IMR-90 (cell line): ENCODE measurements at regions not wholly inside any gene's neighbourhood (a gene's known extent, or its start where the extent isn't known, plus 50 kb on each side); places are given as distances from the start of the nearest gene placed in this dataset.

ENCODE experiments used
- ATAC-seq: fragments of 200-7000 bp; cut with Tn5 transposase; 2 replicates; pipeline ENCODE4 v1.9.1; 2020; ENCODE audit warnings: low read depth, mild to moderate bottlenecking, moderate library complexity
- BruUV-seq: library from RNA; stranded (reverse); fragments of 400-500 nt; replicated peaks from 2 replicates; lab custom pipeline; 2021; lab: Mats Ljungman, UMichigan
- CTCF ChIA-PET: fragments of 300-600 bp; formaldehyde crosslinking; extraction: SDS; loops from one replicate; lab custom pipeline; 2021; ENCODE audit warnings: antibody characterized with exemption; lab: Yijun Ruan, JAX
- POLR2A ChIA-PET: fragments of 300-600 bp; sonication (Branson Sonifier 250); formaldehyde crosslinking; loops from one replicate; lab custom pipeline; 2022; ENCODE audit warnings: antibody characterized with exemption; ENCODE audit not compliant: unreplicated experiment; lab: Charles Lee
- DNase-seq: peaks from one replicate; pipeline ENCODE4 v3.0.0; 2013
- H2AFZ ChIP-seq: replicated peaks from 2 replicates; pipeline ENCODE3; 2013; ENCODE audit warnings: low read length, mild to moderate bottlenecking; ENCODE audit not compliant: poor library complexity
- H2AK5ac ChIP-seq: 2 replicates; pipeline ENCODE4 v1.6.1; 2013; ENCODE audit warnings: low read depth, low read length, inconsistent platforms
- H2AK9ac ChIP-seq: replicated peaks from 2 replicates; pipeline ENCODE3; 2013; ENCODE audit warnings: mild to moderate bottlenecking, low read depth, low read length, moderate library complexity; ENCODE audit not compliant: poor library complexity
- H2BK120ac ChIP-seq: 2 replicates; pipeline ENCODE4 v1.6.1; 2013; ENCODE audit warnings: low read depth, low read length, inconsistent platforms
- H2BK15ac ChIP-seq: 3 replicates; pipeline ENCODE4 v1.6.1; 2013; ENCODE audit warnings: low read depth, low read length, inconsistent platforms
- H2BK20ac ChIP-seq: 2 replicates; pipeline ENCODE4 v1.6.1; 2013; ENCODE audit warnings: low read depth, mild to moderate bottlenecking, inconsistent platforms, low read length, moderate library complexity
- H2BK5ac ChIP-seq: 2 replicates; pipeline ENCODE4 v1.6.1; 2013; ENCODE audit warnings: mild to moderate bottlenecking, low read depth, low read length, inconsistent platforms; ENCODE audit not compliant: poor library complexity, severe bottlenecking
- H3K14ac ChIP-seq: replicated peaks from 2 replicates; pipeline ENCODE4 v1.6.1; 2013; ENCODE audit warnings: low read depth, low read length, inconsistent platforms
- H3K18ac ChIP-seq: 2 replicates; pipeline ENCODE4 v1.6.1; 2013; ENCODE audit warnings: low read depth, low read length, control low read depth
- H3K23ac ChIP-seq: 2 replicates; pipeline ENCODE4 v1.6.1; 2013; ENCODE audit warnings: low read depth, low read length, inconsistent platforms
- H3K27ac ChIP-seq: 2 replicates; pipeline ENCODE4 v1.5.1; 2013; ENCODE audit warnings: mild to moderate bottlenecking, control low read depth, low read length; ENCODE audit not compliant: insufficient read depth
- H3K27me3 ChIP-seq: 2 replicates; pipeline ENCODE4 v1.6.1; 2013; ENCODE audit warnings: low read length; ENCODE audit not compliant: control insufficient read depth, insufficient read depth
- H3K36me3 ChIP-seq: 2 replicates; pipeline ENCODE4 v1.6.1; 2013; ENCODE audit warnings: low read length, mixed read lengths; ENCODE audit not compliant: control insufficient read depth, insufficient read depth
- H3K4ac ChIP-seq: 2 replicates; pipeline ENCODE4 v1.6.1; 2013; ENCODE audit warnings: low read depth, low read length, inconsistent platforms
- H3K4me1 ChIP-seq: 2 replicates; pipeline ENCODE4 v1.6.1; 2013; ENCODE audit warnings: low read length, mixed read lengths; ENCODE audit not compliant: control insufficient read depth, insufficient read depth
- H3K4me2 ChIP-seq: 2 replicates; pipeline ENCODE4 v1.6.1; 2013; ENCODE audit warnings: low read depth, mild to moderate bottlenecking, control low read depth, low read length, moderate library complexity
- H3K4me3 ChIP-seq: 2 replicates; pipeline ENCODE4 v1.5.1; 2013; ENCODE audit warnings: low read depth, mild to moderate bottlenecking, control low read depth, low read length, moderate library complexity; ENCODE audit not compliant: insufficient read depth
- H3K56ac ChIP-seq: 2 replicates; pipeline ENCODE4 v1.6.1; 2013; ENCODE audit warnings: low read length, inconsistent platforms; ENCODE audit not compliant: insufficient read depth; ENCODE audit errors: extremely low read depth
- H3K79me1 ChIP-seq, 2 experiments: 2 replicates each; pipeline ENCODE4 v1.6.1; 2013; ENCODE audit warnings: low read length in 2 of 2, inconsistent platforms in 1 of 2, low read depth in 1 of 2
- H3K9ac ChIP-seq: 2 replicates; pipeline ENCODE4 v1.6.1; 2013; ENCODE audit warnings: low read depth, low read length, control low read depth
- H3K9me1 ChIP-seq: 2 replicates; pipeline ENCODE4 v1.6.1; 2013; ENCODE audit warnings: low read length, inconsistent platforms; ENCODE audit not compliant: insufficient read depth
- H3K9me3 ChIP-seq: 2 replicates; pipeline ENCODE4 v1.6.1; 2013; ENCODE audit warnings: low read length; ENCODE audit not compliant: control insufficient read depth, insufficient read depth
- H4K20me1 ChIP-seq: 2 replicates; pipeline ENCODE4 v1.6.1; 2013; ENCODE audit warnings: low read length, inconsistent platforms; ENCODE audit not compliant: insufficient read depth
- H4K5ac ChIP-seq: 2 replicates; pipeline ENCODE4 v1.6.1; 2013; ENCODE audit warnings: mild to moderate bottlenecking, low read depth, low read length, control low read depth
- H4K8ac ChIP-seq, 2 experiments: 2 replicates each; pipeline ENCODE4 v1.6.1; 2013; ENCODE audit warnings: low read depth in 2 of 2, low read length in 2 of 2, control low read depth in 1 of 2, inconsistent platforms in 1 of 2
- H4K91ac ChIP-seq: 2 replicates; pipeline ENCODE4 v1.6.1; 2013; ENCODE audit warnings: low read depth, low read length, inconsistent platforms; ENCODE audit not compliant: insufficient read depth
- CHD1 ChIP-seq: IDR thresholded peaks from 2 replicates; pipeline ENCODE4 v1.6.1; 2012; ENCODE audit warnings: low read depth, low read length, improper control_type of control experiment
- FOS ChIP-seq: fragments of 150-350 bp; IDR thresholded peaks from 2 replicates; pipeline ENCODE4 v1.6.1; 2016; ENCODE audit warnings: low read depth, low read length
- NFE2L2 ChIP-seq: fragments of 150-350 bp; IDR thresholded peaks from 2 replicates; pipeline ENCODE4 v1.6.1; 2016; ENCODE audit warnings: low read depth, mild to moderate bottlenecking, low read length
- RAD21 ChIP-seq: IDR thresholded peaks from 2 replicates; pipeline ENCODE4 v1.6.1; 2012; ENCODE audit warnings: low read length, improper control_type of control experiment
- SMC3 ChIP-seq: fragments of 150-350 bp; IDR thresholded peaks from 2 replicates; pipeline ENCODE4 v1.6.1; 2016; ENCODE audit warnings: low read depth, mild to moderate bottlenecking, antibody characterized with exemption, low read length, moderate library complexity
- WGBS, 2 experiments: methylation state at CpG; one replicate each; pipeline versions ENCODE4 v1.1.5 to v1.1.7; 2013; ENCODE audit warnings: missing lambda C conversion rate in 2 of 2; ENCODE audit not compliant: insufficient read length in 1 of 2; ENCODE audit errors: extremely low coverage in 2 of 2; 5-methylcytosine and 5-hydroxymethylcytosine counted together
- dilution Hi-C: fragments of 300-500 bp; cut with HindIII; formaldehyde crosslinking; loops from one replicate; pipeline ENCODE4 v1.14.3; 2018; ENCODE audit warnings: low sequenced_read_pairs; ENCODE audit not compliant: unreplicated experiment
- in situ Hi-C: fragments of 300-500 bp; cut with MboI; formaldehyde crosslinking; loops from 3 replicates; pipeline ENCODE4 v1.14.3; 2019; ENCODE audit warnings: low sequenced_read_pairs, inconsistent platforms, mixed read lengths
- intact Hi-C: fragments of 100-400 bp; cut with micrococcal nuclease; formaldehyde crosslinking; loops from 2 replicates; pipeline ENCODE4 v1.10.0; 2022
- TF ChIP-seq, protein P1 (sequence below): fragments of 150-350 bp; IDR thresholded peaks from 2 replicates; pipeline ENCODE4 v1.6.1; 2016; ENCODE audit warnings: low read depth, mild to moderate bottlenecking, low read length, moderate library complexity, borderline replicate concordance

- dilution Hi-C loops, result no loop called here
- Histone ChIP-seq H2AK9ac (no peak overlapping the region), H3K4me1 (peaks cover 13% of the 10 kb centered on the region), H3K4me3 (no peak overlapping the region), H2AK5ac (no peak overlapping the region), H3K27me3 (no peaks in the 10 kb centered on the region), H3K36me3 (no peaks in the 10 kb centered on the region), H3K79me1 (peaks cover 10 to 13% of the 10 kb centered on the region in 2 experiments; a peak in 2 of 4 replicates), H2BK5ac (no peak overlapping the region), H3K4ac (no peak overlapping the region), H4K5ac (no peak overlapping the region; the same call in 1 of the 2 replicates), H3K18ac (no peak overlapping the region), H3K9me3 (no peaks in the 10 kb centered on the region), H3K14ac (no peak overlapping the region), H3K23ac (no peak overlapping the region), H2AFZ (peak overlapping the region; percentile 65), H3K56ac (no peak overlapping the region), H4K8ac (no peak overlapping the region), H2BK120ac (no peak overlapping the region), H3K9me1 (peaks cover 7% of the 10 kb centered on the region), H3K27ac (no peak overlapping the region), H4K91ac (no peak overlapping the region), H4K20me1 (peaks cover 4% of the 10 kb centered on the region; the same call in 1 of the 2 replicates), H2BK20ac (no peak overlapping the region), H2BK15ac (no peak overlapping the region), H3K4me2 (no peak overlapping the region), H3K9ac (no peak overlapping the region)
- no TSS peak for BruUV-seq
- no peak for TF ChIP-seq SMC3
- TF ChIP-seq FOS, result no peak
- TF ChIP-seq CHD1, result no peak
- no peak for TF ChIP-seq NFE2L2
- TF ChIP-seq, protein P1, sequence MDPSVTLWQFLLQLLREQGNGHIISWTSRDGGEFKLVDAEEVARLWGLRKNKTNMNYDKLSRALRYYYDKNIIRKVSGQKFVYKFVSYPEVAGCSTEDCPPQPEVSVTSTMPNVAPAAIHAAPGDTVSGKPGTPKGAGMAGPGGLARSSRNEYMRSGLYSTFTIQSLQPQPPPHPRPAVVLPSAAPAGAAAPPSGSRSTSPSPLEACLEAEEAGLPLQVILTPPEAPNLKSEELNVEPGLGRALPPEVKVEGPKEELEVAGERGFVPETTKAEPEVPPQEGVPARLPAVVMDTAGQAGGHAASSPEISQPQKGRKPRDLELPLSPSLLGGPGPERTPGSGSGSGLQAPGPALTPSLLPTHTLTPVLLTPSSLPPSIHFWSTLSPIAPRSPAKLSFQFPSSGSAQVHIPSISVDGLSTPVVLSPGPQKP, result no peak
- no peak for TF ChIP-seq RAD21
- ATAC-seq, result peak; percentile 32
- CTCF ChIA-PET, result no interaction called here
- intact Hi-C loops, result no loop called here
- in situ Hi-C loops, result no loop called here
- POLR2A ChIA-PET, result no interaction called here
- peak; percentile 21 for DNase-seq
- no CpG with 5 or more reads among the region's 4 CpGs for WGBS, 2 experiments
Observed at GRCh38 chr15:62483814-62484213, 318.7 kb upstream of the C2CD4B start.
